DOHH2 (cell line): ENCODE measurements at regions not wholly inside any gene's neighbourhood (a gene's known extent, or its start where the extent isn't known, plus 50 kb on each side); places are given as distances from the start of the nearest gene placed in this dataset.

Experiments
- CTCF ChIP-seq: fragments of 200-600 bp; sonication (generic); IDR thresholded peaks from one replicate; pipeline ENCODE4 v1.5.1; 2014; ENCODE audit warnings: antibody characterized with exemption, mild to moderate bottlenecking, low read depth, low read length; ENCODE audit not compliant: poor library complexity, severe bottlenecking
- EZH2phosphoT487 ChIP-seq: fragments of 200-600 bp; sonication (generic); IDR thresholded peaks from 2 replicates; pipeline ENCODE4 v1.6.1; 2017; ENCODE audit warnings: borderline replicate concordance, mild to moderate bottlenecking, antibody characterized with exemption, low read length, moderate library complexity, mixed read lengths

GRCh38 chr3:18557216-18557615 is 132.1 kb upstream of the SATB1 start:
- TF ChIP-seq CTCF: no peak
- no peak for TF ChIP-seq EZH2phosphoT487
